NCI-H2227 (cell line): ENCODE measurements at regions not wholly inside any gene's neighbourhood (a gene's known extent, or its start where the extent isn't known, plus 50 kb on each side); places are given as distances from the start of the nearest gene placed in this dataset.
"Not testable (repeated sequence)": the region's sequence is repeated elsewhere in the genome, so short reads cannot be mapped to it uniquely, and the experiment has no call there.

Experiments
- DNase-seq: peaks from one replicate; lab custom pipeline; 2025; ENCODE audit not compliant: unreplicated experiment; lab: John Stamatoyannopoulos, UW

DNA sequence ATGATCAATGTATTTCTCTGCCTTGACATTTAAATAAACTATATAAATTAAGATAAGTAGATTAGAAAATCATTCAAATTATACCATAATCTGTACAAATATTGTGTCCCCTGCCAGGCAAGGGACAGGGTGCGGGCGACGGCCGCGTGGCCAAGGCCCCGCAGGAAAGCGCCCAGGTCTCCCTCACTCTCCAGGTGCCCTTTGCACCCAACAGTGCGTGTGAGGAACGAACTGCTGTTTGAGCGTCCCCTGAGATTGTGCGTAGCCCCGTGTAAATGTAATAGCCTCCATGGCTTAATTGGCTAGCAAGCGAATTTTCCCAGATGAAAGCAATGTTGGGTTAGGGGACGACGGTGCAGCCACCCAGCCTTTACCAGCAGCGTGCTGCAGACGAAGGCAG, 161.4 kb downstream of the SYT15 start:
- not testable (repeated sequence) for DNase-seq

GRCh38 chr10:46749003-46749402, 162.2 kb upstream of the PTPN20 start:
- not testable (repeated sequence) for DNase-seq

- DNase-seq = not testable (repeated sequence)
Measured at GRCh38 chr10:46749470-46749869, 161.8 kb upstream of the PTPN20 start.

DNA sequence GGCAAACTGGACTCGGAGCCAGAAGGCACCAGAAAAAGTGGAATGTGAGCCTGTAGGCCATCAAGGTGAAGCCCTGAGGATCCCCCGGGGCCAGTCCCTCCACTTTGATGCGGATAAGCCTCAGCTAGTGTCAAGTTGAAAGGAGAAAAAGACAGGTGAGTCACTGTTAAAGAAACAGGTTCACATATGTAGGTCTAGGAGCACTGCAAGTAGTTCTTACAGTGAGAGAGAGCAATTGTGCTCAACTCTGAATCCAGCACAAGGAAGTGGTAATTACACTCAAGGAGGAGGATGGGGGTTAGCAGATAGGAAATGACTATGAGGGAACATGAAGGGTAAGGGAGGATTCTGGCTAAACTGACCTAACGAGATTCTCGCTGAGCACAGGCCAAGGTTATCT, 157.5 kb upstream of the PTPN20 start:
- DNase-seq = not testable (repeated sequence)

GRCh38 chr10:46761471-46761870, 149.8 kb upstream of the PTPN20 start:
- not testable (repeated sequence) for DNase-seq

GRCh38 chr10:46768515-46769291, 142.5 kb upstream of the PTPN20 start:
- DNase-seq = not testable (repeated sequence)

GRCh38 chr10:46773178-46773896, 137.9 kb upstream of the PTPN20 start:
- DNase-seq = not testable (repeated sequence)

DNA sequence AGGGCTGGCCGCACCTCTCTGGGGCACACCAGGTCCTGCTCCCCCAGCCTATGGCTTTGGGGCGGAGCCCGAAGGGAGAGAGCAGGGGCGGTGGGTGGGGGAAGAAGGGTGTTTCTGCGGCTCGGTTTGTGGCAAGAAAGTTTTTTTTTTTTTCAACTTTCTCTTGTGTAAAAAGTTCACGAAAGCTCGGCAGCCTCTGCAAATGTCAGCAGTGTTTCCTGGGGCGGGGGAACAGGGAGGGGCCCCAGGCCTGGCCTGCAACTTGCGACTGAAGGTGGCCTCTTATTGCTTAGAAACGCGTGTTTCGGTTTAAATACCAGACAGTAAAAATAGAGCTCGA, 137.4 kb upstream of the PTPN20 start:
- not testable (repeated sequence) for DNase-seq

GRCh38 chr10:46774366-46774765, 136.9 kb upstream of the PTPN20 start:
- not testable (repeated sequence) for DNase-seq

GRCh38 chr10:46774945-46775667, 136.1 kb upstream of the PTPN20 start:
- DNase-seq = not testable (repeated sequence)

DNA sequence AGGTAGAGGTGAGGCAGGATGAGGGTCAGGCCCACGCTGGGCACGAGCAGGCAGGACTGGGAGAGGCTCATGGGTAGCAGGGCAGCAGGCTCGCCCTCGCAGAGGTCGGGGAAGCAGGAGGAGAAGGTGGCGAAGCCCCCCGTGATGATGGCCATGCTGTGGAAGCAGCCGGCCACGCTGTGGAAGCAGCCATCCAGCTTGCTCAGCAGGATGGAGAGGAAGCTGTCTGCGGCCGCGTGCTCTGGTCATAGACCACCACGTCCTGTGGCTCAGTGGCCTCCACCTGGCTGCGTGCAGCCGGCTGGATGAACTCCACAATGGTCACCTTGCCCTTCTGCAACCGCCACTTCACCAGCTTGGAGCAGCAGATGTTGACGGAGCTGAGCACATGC, 135.6 kb upstream of the PTPN20 start:
- not testable (repeated sequence) for DNase-seq

DNA sequence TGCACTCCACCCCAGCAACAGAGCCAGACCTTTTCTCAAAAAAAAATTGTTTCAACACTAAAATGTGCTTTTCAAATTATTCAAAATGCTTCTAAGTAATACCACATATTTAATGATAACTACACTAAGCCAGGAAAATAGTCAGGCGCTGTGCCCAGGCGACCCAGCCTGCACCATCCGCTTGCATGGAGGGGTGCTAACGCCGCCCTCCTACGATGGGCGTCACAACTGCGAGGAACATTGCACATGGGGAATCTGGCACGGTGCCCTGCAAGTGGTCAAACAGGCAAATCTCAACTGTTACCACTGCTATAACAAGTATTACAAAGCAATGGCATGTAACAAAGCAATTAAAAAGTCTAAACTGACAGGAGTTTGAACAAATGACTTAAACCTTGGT, 131.7 kb upstream of the PTPN20 start:
- DNase-seq = peak; percentile 15

- DNase-seq = not testable (repeated sequence)
Measured at GRCh38 chr10:46780164-46780563, 131.1 kb upstream of the PTPN20 start.

DNA sequence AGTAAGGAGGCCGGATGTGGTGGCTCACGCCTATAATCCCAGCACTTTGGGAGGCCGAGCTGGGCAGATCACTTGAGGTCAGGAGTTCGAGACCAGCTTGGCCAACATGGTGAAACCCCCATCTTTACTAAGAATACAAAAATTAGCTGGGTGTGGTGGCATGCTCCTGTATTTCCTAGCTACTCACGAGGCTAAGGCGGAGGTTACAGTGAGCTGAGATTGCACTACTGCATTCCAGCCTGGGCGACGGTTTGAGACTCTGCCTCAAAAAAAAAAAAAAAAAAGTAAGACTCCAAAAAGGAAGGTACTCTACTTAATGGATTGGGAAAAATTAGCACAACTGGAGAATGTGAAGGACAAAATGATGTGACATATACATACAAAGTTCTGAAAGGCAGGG, 130.2 kb upstream of the PTPN20 start:
- DNase-seq = not testable (repeated sequence)

GRCh38 chr10:46782001-46782874, 129.0 kb upstream of the PTPN20 start:
- not testable (repeated sequence) for DNase-seq

DNA sequence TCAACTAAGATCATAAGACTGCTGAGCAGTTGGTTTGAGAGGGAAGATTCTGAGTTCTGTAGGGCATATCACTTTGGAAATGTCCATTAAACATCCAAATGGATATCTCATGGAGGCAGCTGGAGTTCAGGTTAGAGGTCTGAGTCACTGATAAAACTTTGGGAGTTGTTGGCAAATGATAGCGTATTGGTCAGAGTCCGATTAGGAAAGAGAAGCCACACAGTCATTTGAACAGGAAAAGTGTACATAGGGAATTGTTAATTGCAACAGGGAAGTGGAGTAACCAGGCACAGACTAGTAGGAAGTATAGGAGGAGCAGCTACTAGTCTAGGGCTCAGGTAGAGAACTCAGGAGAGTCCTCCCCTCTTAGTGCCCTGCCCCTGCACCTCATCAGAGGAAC, 126.6 kb upstream of the PTPN20 start:
- not testable (repeated sequence) for DNase-seq

GRCh38 chr10:46786125-46786517, 125.1 kb upstream of the PTPN20 start:
- not testable (repeated sequence) for DNase-seq

DNA sequence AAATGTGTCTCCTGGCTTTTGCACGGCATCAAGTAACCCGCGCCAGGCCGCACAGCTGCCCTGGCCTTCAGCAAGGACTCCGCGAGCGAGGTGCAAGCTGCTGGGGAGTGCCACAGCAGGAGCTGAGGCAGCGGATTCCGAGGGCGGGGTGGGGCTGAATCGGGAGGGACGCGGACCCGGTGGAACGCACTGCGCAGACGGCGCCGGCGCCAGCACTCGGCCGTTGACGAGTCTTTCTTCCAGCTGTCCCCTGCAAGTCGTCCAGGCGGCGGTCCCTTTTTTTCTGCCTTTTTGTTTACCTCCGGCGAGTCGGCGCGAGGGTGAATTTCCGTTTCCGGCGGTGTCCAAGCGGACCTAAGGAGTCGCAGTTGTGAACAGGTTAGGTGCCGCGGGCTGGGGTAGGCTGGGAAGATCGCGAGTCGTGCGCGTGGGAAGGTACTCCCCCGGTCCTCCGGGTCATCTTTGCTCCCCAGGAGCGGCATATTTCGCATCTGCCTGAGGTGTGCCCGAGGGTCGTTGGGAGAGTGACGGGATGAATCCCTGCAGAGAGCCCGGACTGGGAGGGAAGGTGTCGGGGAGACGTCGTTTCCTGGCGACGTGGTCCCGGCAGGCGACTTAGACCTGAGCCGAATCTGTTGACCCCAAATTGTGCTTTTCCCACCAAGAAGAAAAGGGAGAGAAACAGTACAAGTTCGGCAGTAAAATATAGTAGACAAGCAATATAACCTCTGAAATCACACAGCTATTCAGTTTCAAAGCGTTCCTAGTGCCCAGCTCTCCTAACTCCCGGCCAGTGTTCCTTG, 124.5 kb upstream of the PTPN20 start:
- DNase-seq = peak; percentile 71

- DNase-seq = no peak
Measured at GRCh38 chr10:46787321-46787615, 124.0 kb upstream of the PTPN20 start.
